ENCODE measurements at regions not wholly inside any gene's neighbourhood (a gene's known extent, or its start where the extent isn't known, plus 50 kb on each side); places are given as distances from the start of the nearest gene placed in this dataset.
"Not testable (repeated sequence)": the region's sequence is repeated elsewhere in the genome, so short reads cannot be mapped to it uniquely, and the experiment has no call there.

- no peak for DNase-seq
Measured at GRCh38 chr6:97697456-97697855, 414.4 kb upstream of the MMS22L start.

- no peak for DNase-seq
Measured at GRCh38 chr6:97701801-97702200, 418.8 kb upstream of the MMS22L start.

GRCh38 chr6:97702248-97702647 lies 419.2 kb upstream of the MMS22L start:
- DNase-seq, result no peak

- DNase-seq, result no peak
Measured at GRCh38 chr6:97703661-97704060, 420.6 kb upstream of the MMS22L start.

GRCh38 chr6:97705568-97705967 lies 422.6 kb upstream of the MMS22L start:
- no peak for DNase-seq

- no peak for DNase-seq
Measured at GRCh38 chr6:97712751-97713150, 429.7 kb upstream of the MMS22L start.

- DNase-seq, result no peak
Measured at GRCh38 chr6:97714772-97715171, 431.8 kb upstream of the MMS22L start.

GRCh38 chr6:97717086-97717485 lies 434.1 kb upstream of the MMS22L start:
- DNase-seq, result no peak

GRCh38 chr6:97726378-97726777 lies 443.4 kb upstream of the MMS22L start:
- DNase-seq, result no peak

- DNase-seq, result no peak
Measured at GRCh38 chr6:97732045-97732444, 449.0 kb upstream of the MMS22L start.

GRCh38 chr6:97757575-97757974 lies 474.6 kb upstream of the MMS22L start:
- DNase-seq, result no peak

GRCh38 chr6:97765461-97765860 lies 482.4 kb upstream of the MMS22L start:
- no peak for DNase-seq

GRCh38 chr6:97771372-97771771 lies 488.4 kb upstream of the MMS22L start:
- DNase-seq, result no peak

- no peak for DNase-seq
Measured at GRCh38 chr6:97775012-97775411, 492.0 kb upstream of the MMS22L start.

- DNase-seq, result no peak
Measured at GRCh38 chr6:97778290-97779038, 495.4 kb upstream of the MMS22L start.

- DNase-seq, result not testable (repeated sequence)
Measured at GRCh38 chr6:97779039-97779766, 496.2 kb upstream of the MMS22L start.

- no peak for DNase-seq
Measured at GRCh38 chr6:97790926-97791590, 508.0 kb upstream of the MMS22L start.

GRCh38 chr6:97805596-97805995 lies 522.6 kb upstream of the MMS22L start:
- DNase-seq, result no peak

- no peak for DNase-seq
Measured at GRCh38 chr6:97812940-97813339, 529.9 kb upstream of the MMS22L start.

- DNase-seq, result no peak
Measured at GRCh38 chr6:97813889-97814567, 531.0 kb upstream of the MMS22L start.

- DNase-seq, result no peak
Measured at GRCh38 chr6:97815301-97815812, 532.3 kb upstream of the MMS22L start.

- no peak for DNase-seq
Measured at GRCh38 chr6:97816526-97816925, 533.5 kb upstream of the MMS22L start.

GRCh38 chr6:97819710-97820109 lies 536.7 kb upstream of the MMS22L start:
- DNase-seq, result no peak

All from activated CD4-positive, CD25-positive, alpha-beta regulatory T cell treated with anti-CD3 and anti-CD28 coated beads, Interleukin-2, amount 50 U/mL, for 72 hours (primary cell).